ENCODE measurements at regions not wholly inside any gene's neighbourhood (a gene's known extent, or its start where the extent isn't known, plus 50 kb on each side); places are given as distances from the start of the nearest gene placed in this dataset.
"Not testable (repeated sequence)": the region's sequence is repeated elsewhere in the genome, so short reads cannot be mapped to it uniquely, and the experiment has no call there.

DNA sequence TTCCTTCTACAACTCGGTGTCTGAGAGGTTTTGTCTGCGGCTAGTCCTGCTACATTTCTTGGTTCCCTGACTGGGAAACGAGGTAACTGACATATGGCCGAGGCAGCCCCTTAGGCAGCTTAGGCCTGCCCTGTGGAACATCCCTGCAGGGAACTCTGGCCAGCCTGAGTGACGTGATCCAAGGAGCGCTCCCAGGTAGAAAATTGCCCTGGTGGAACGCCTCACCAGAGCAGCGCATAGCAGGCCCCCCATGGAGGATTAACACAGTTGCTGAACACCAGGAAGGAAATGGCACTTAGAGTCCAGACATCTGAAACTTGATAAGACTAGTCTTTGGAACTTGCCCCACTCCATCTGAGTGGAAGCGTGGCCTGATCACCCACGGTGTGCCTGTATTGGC lies 837.4 kb upstream of the NDST4 start:
- no peak overlapping the region for H3K27ac Mint-ChIP-seq
- H3K27me3 Mint-ChIP-seq (ENCODE audit: low read depth in 3 of 3): no peaks in the 10 kb centered on the region
- no peak overlapping the region for H3K4me3 Mint-ChIP-seq
- Histone ChIP-seq H3K27ac (ENCODE audit: low read depth in 1 of 2, low read length in 2 of 2) (no peak overlapping the region), H3K4me1 (ENCODE audit: control insufficient read depth in 1 of 2, insufficient read depth in 2 of 2, low read length in 2 of 2) (no peaks in the 10 kb centered on the region), H4K20me1 (ENCODE audit: insufficient read depth, low read length) (no peaks in the 10 kb centered on the region), H3K4me2 (replicated peaks; ENCODE audit: extremely low read depth, low read length, poor library complexity, severe bottlenecking) (no peak overlapping the region), H3K27me3 (ENCODE audit: control insufficient read depth in 2 of 2, insufficient read depth in 2 of 2, low read length in 2 of 2) (no peaks in the 10 kb centered on the region), H3K9me3 (replicated peaks in 1 of 2; ENCODE audit: control insufficient read depth in 1 of 2, insufficient read depth in 1 of 2, low read length in 2 of 2) (peaks cover 0 to 7% of the 10 kb centered on the region in 2 donors), H3K79me2 (ENCODE audit: insufficient read depth, low read length) (no peaks in the 10 kb centered on the region), H2AFZ (ENCODE audit: insufficient read depth, low read depth, low read length, poor library complexity, severe bottlenecking) (no peak overlapping the region), H3K9ac (ENCODE audit: insufficient read depth, low read length, poor library complexity, severe bottlenecking) (no peak overlapping the region), H3K36me3 (replicated peaks in 1 of 2; ENCODE audit: control insufficient read depth in 1 of 2, insufficient read depth in 2 of 2, low read length in 2 of 2) (no peaks in the 10 kb centered on the region), H3K4me3 (replicated peaks in 1 of 3; ENCODE audit: low read depth in 2 of 3, low read length in 3 of 3) (no peak overlapping the region)
- H3K9me3 Mint-ChIP-seq: peaks cover 0 to 5% (median 3%) of the 10 kb centered on the region in 7 donors
- intact Hi-C loops (cut with micrococcal nuclease): no loop called here
- no peaks in the 10 kb centered on the region for H3K4me1 Mint-ChIP-seq
- WGBS (ENCODE audit: insufficient coverage): 93% methylated on average over 10 of the region's 10 CpGs
- TF ChIP-seq, protein P1, sequence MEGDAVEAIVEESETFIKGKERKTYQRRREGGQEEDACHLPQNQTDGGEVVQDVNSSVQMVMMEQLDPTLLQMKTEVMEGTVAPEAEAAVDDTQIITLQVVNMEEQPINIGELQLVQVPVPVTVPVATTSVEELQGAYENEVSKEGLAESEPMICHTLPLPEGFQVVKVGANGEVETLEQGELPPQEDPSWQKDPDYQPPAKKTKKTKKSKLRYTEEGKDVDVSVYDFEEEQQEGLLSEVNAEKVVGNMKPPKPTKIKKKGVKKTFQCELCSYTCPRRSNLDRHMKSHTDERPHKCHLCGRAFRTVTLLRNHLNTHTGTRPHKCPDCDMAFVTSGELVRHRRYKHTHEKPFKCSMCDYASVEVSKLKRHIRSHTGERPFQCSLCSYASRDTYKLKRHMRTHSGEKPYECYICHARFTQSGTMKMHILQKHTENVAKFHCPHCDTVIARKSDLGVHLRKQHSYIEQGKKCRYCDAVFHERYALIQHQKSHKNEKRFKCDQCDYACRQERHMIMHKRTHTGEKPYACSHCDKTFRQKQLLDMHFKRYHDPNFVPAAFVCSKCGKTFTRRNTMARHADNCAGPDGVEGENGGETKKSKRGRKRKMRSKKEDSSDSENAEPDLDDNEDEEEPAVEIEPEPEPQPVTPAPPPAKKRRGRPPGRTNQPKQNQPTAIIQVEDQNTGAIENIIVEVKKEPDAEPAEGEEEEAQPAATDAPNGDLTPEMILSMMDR (IDR thresholded peaks at IDR 0.05): no peak
- H3K36me3 Mint-ChIP-seq: no peaks in the 10 kb centered on the region
- no peak for DNase-seq

DNA sequence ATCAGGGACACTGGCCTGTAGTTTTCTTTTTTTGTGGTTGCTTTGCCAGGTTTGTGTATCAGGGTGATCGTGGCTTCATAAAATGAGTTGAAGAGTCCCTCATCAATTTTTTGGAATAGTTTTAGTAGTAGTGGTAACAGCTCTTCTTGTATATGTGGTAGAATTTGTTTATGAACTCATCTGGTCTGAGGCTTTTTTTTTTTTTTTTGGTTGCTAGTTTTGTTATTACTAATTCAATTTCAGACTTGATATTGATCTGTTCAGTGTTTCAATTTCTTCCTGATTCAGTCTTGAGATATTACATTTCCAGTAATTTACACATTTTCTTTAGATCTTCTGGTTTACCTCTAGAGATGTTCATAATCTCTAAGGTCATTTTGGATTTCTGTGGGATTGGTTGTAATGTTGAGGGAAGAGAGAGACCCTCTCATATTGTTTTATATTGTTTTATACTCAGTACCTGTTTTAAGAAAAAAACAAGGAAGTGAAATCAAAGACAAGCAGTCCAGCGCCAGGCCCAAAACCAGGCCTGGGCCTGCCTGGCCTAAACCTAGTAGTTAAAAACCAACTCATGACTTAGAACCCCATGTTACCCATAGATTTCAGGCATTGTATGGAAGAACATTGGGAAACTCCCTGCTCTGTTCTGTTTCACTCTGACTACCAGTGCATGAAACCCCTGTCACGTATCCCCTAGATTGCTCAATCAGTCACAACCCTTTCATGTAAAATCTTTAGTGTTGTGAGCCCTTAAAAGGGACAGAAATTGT lies 836.7 kb upstream of the NDST4 start:
- H3K36me3 ChIP-seq (replicated peaks in 1 of 2; ENCODE audit: control insufficient read depth in 1 of 2, insufficient read depth in 2 of 2, low read length in 2 of 2); H3K27ac Mint-ChIP-seq; H3K4me1 ChIP-seq (ENCODE audit: control insufficient read depth in 1 of 2, insufficient read depth in 2 of 2, low read length in 2 of 2); H3K9ac ChIP-seq (ENCODE audit: insufficient read depth, low read length, poor library complexity, severe bottlenecking); H3K4me3 ChIP-seq (replicated peaks in 1 of 3; ENCODE audit: low read depth in 2 of 3, low read length in 3 of 3); H3K4me2 ChIP-seq (replicated peaks; ENCODE audit: extremely low read depth, low read length, poor library complexity, severe bottlenecking); DNase-seq; H3K4me1 Mint-ChIP-seq; H3K9me3 Mint-ChIP-seq; H3K9me3 ChIP-seq (replicated peaks in 1 of 2; ENCODE audit: control insufficient read depth in 1 of 2, insufficient read depth in 1 of 2, low read length in 2 of 2); H4K20me1 ChIP-seq (ENCODE audit: insufficient read depth, low read length); H3K4me3 Mint-ChIP-seq; intact Hi-C loops (cut with micrococcal nuclease); H3K79me2 ChIP-seq (ENCODE audit: insufficient read depth, low read length); H3K27me3 Mint-ChIP-seq (ENCODE audit: low read depth in 3 of 3); H3K27ac ChIP-seq (ENCODE audit: low read depth in 1 of 2, low read length in 2 of 2); H3K27me3 ChIP-seq (ENCODE audit: control insufficient read depth in 2 of 2, insufficient read depth in 2 of 2, low read length in 2 of 2); H3K36me3 Mint-ChIP-seq; H2AFZ ChIP-seq (ENCODE audit: insufficient read depth, low read depth, low read length, poor library complexity, severe bottlenecking): not testable (repeated sequence)
- 100% methylated on average over 1 of the region's 3 CpGs for WGBS (ENCODE audit: insufficient coverage)

Measured in CD14-positive monocyte (primary cell).